ENCODE measurements at regions not wholly inside any gene's neighbourhood (a gene's known extent, or its start where the extent isn't known, plus 50 kb on each side); places are given as distances from the start of the nearest gene placed in this dataset.
"Not testable (repeated sequence)": the region's sequence is repeated elsewhere in the genome, so short reads cannot be mapped to it uniquely, and the experiment has no call there.

GRCh38 chr7:47066976-47067614 is 514.8 kb downstream of the TNS3 start:
- Mint-ChIP-seq H3K9me3 (ENCODE audit: unreplicated experiment) (no peaks in the 10 kb centered on the region), H3K36me3 (ENCODE audit: unreplicated experiment) (no peaks in the 10 kb centered on the region), H3K4me3 (ENCODE audit: unreplicated experiment) (no peak overlapping the region), H3K27me3 (ENCODE audit: unreplicated experiment) (peaks cover 4% of the 10 kb centered on the region), H3K4me1 (ENCODE audit: unreplicated experiment) (no peaks in the 10 kb centered on the region), H3K27ac (ENCODE audit: unreplicated experiment) (no peak overlapping the region)
- DNase-seq (ENCODE audit: extremely low spot score, unreplicated experiment) = no peak
- TF ChIP-seq CTCF (IDR thresholded peaks at IDR 0.05) = no peak

GRCh38 chr7:47056731-47057130 is 525.2 kb downstream of the TNS3 start:
- Mint-ChIP-seq H3K4me3 (ENCODE audit: unreplicated experiment) (no peak overlapping the region), H3K36me3 (ENCODE audit: unreplicated experiment) (no peaks in the 10 kb centered on the region), H3K27ac (ENCODE audit: unreplicated experiment) (no peak overlapping the region), H3K4me1 (ENCODE audit: unreplicated experiment) (peaks cover 2% of the 10 kb centered on the region), H3K9me3 (ENCODE audit: unreplicated experiment) (peaks cover 10% of the 10 kb centered on the region), H3K27me3 (ENCODE audit: unreplicated experiment) (no peaks in the 10 kb centered on the region)
- TF ChIP-seq CTCF (IDR thresholded peaks at IDR 0.05) = no peak
- no peak for DNase-seq (ENCODE audit: extremely low spot score, unreplicated experiment)

GRCh38 chr7:47052541-47053208 is 529.2 kb downstream of the TNS3 start:
- H3K4me3 Mint-ChIP-seq (ENCODE audit: unreplicated experiment); H3K27me3 Mint-ChIP-seq (ENCODE audit: unreplicated experiment); DNase-seq (ENCODE audit: extremely low spot score, unreplicated experiment); H3K27ac Mint-ChIP-seq (ENCODE audit: unreplicated experiment); H3K4me1 Mint-ChIP-seq (ENCODE audit: unreplicated experiment); H3K36me3 Mint-ChIP-seq (ENCODE audit: unreplicated experiment); H3K9me3 Mint-ChIP-seq (ENCODE audit: unreplicated experiment): not testable (repeated sequence)

GRCh38 chr7:47049234-47049774 is 532.6 kb downstream of the TNS3 start:
- no peak for DNase-seq (ENCODE audit: extremely low spot score, unreplicated experiment)
- peaks cover 10% of the 10 kb centered on the region for H3K9me3 Mint-ChIP-seq (ENCODE audit: unreplicated experiment)
- TF ChIP-seq CTCF (IDR thresholded peaks at IDR 0.05) = no peak
- H3K4me1 Mint-ChIP-seq (ENCODE audit: unreplicated experiment) = peaks cover 21% of the 10 kb centered on the region
- H3K4me3 Mint-ChIP-seq (ENCODE audit: unreplicated experiment) = no peak overlapping the region
- H3K27ac Mint-ChIP-seq (ENCODE audit: unreplicated experiment) = no peak overlapping the region
- H3K27me3 Mint-ChIP-seq (ENCODE audit: unreplicated experiment) = no peaks in the 10 kb centered on the region
- no peaks in the 10 kb centered on the region for H3K36me3 Mint-ChIP-seq (ENCODE audit: unreplicated experiment)

GRCh38 chr7:47047384-47047783 is 534.5 kb downstream of the TNS3 start:
- TF ChIP-seq CTCF (IDR thresholded peaks at IDR 0.05) = no peak
- no peak overlapping the region for H3K4me3 Mint-ChIP-seq (ENCODE audit: unreplicated experiment)
- H3K36me3 Mint-ChIP-seq (ENCODE audit: unreplicated experiment) = no peaks in the 10 kb centered on the region
- peaks cover 25% of the 10 kb centered on the region for H3K4me1 Mint-ChIP-seq (ENCODE audit: unreplicated experiment)
- H3K27me3 Mint-ChIP-seq (ENCODE audit: unreplicated experiment) = no peaks in the 10 kb centered on the region
- H3K27ac Mint-ChIP-seq (ENCODE audit: unreplicated experiment) = no peak overlapping the region
- H3K9me3 Mint-ChIP-seq (ENCODE audit: unreplicated experiment) = peaks cover 4% of the 10 kb centered on the region
- DNase-seq (ENCODE audit: extremely low spot score, unreplicated experiment) = no peak
